ENCODE measurements at regions not wholly inside any gene's neighbourhood (a gene's known extent, or its start where the extent isn't known, plus 50 kb on each side); places are given as distances from the start of the nearest gene placed in this dataset.

GRCh38 chr9:16193066-16193465 lies 640.2 kb downstream of the CCDC171 start (continued):
- TF ChIP-seq ELF1 (IDR thresholded peaks at IDR 0.05; ENCODE audit: borderline replicate concordance, low read depth), result no peak

- ChIA-PET RAD21 (ENCODE audit: low non-redundant PET in 1 of 2, low total read pairs in 2 of 2, uncharacterized antibody in 2 of 2, unreplicated experiment in 2 of 2) (no interaction called here), CTCF (no interaction called here), POLR2A (no interaction called here)
- Histone ChIP-seq H3K36me3 (ENCODE audit: control insufficient read depth in 1 of 2, insufficient read depth in 2 of 2, low read length in 2 of 2) (no peaks in the 10 kb centered on the region), H3K27ac (ENCODE audit: low read depth, low read length) (no peak overlapping the region), H3K4me2 (ENCODE audit: low read length) (no peak overlapping the region), H3K9me3 (ENCODE audit: control insufficient read depth in 1 of 2, insufficient read depth in 1 of 2, low read depth in 1 of 2, low read length in 2 of 2) (no peaks in the 10 kb centered on the region), H3K27me3 (ENCODE audit: insufficient read depth, low read length) (no peaks in the 10 kb centered on the region), H2AFZ (ENCODE audit: low read depth, low read length, poor library complexity, severe bottlenecking) (no peak overlapping the region), H4K20me1 (ENCODE audit: insufficient read depth) (no peaks in the 10 kb centered on the region), H3K9me2 (ENCODE audit: insufficient read depth) (no peaks in the 10 kb centered on the region), H3K4me3 (replicated peaks in 1 of 2; ENCODE audit: low read depth in 1 of 2, low read length in 2 of 2) (no peak overlapping the region), H3K79me2 (ENCODE audit: insufficient read depth, low read length) (no peaks in the 10 kb centered on the region), H3K9ac (ENCODE audit: low read length) (no peak overlapping the region), H3K4me1 (ENCODE audit: control insufficient read depth in 1 of 2, insufficient read depth in 2 of 2, low read length in 2 of 2) (peaks cover 0 to 5% of the 10 kb centered on the region in 2 experiments; a peak in 1 of 4 replicates)
- TF ChIP-seq POLR2A (IDR thresholded peaks at IDR 0.05; ENCODE audit: borderline replicate concordance, extremely low read depth, insufficient read depth, insufficient read length) (no peak), RAD21 (IDR thresholded peaks at IDR 0.05; ENCODE audit: low read depth) (no peak), REST (IDR thresholded peaks at IDR 0.05; ENCODE audit: low read depth) (no peak), ELF1 (IDR thresholded peaks at IDR 0.05; ENCODE audit: borderline replicate concordance, low read depth) (no peak), EZH2phosphoT487 (IDR thresholded peaks at IDR 0.05; ENCODE audit: borderline replicate concordance) (no peak), SP1 (IDR thresholded peaks at IDR 0.05; ENCODE audit: low read depth) (no peak), MAX (IDR thresholded peaks at IDR 0.05) (no peak), EGR1 (IDR thresholded peaks at IDR 0.05; ENCODE audit: low read depth) (no peak), POLR2AphosphoS5 (IDR thresholded peaks at IDR 0.05; ENCODE audit: low read depth, low read length) (no peak), CTCF (IDR thresholded peaks at IDR 0.05 in 2 of 3, conservative IDR thresholded peaks at IDR 0.05 in 1 of 3; ENCODE audit: borderline replicate concordance in 1 of 3, insufficient read depth in 1 of 3, low read depth in 2 of 3, low read length in 2 of 3) (no peak)
- BruUV-seq (replicated peaks), result no TSS peak
- ATAC-seq (no peak), DNase-seq (ENCODE audit: low read depth, low spot score) (no peak)
- intact Hi-C loops (cut with micrococcal nuclease), result loop anchor here (10.0 kb wide), 1 partner anchor 729 kb away; no protein-coding TSS in a partner anchor
These were observed 643.4 kb downstream of the CCDC171 start for GRCh38 chr9:16196206-16196605.
